HG03103 (cell line): ENCODE measurements at regions not wholly inside any gene's neighbourhood (a gene's known extent, or its start where the extent isn't known, plus 50 kb on each side); places are given as distances from the start of the nearest gene placed in this dataset.

ENCODE experiments used
- ATAC-seq: cut with Tn5 transposase; IDR thresholded peaks from one replicate; pipeline ENCODE4 v1.9.1; 2021; ENCODE audit warnings: low read depth; ENCODE audit not compliant: unreplicated experiment

DNA sequence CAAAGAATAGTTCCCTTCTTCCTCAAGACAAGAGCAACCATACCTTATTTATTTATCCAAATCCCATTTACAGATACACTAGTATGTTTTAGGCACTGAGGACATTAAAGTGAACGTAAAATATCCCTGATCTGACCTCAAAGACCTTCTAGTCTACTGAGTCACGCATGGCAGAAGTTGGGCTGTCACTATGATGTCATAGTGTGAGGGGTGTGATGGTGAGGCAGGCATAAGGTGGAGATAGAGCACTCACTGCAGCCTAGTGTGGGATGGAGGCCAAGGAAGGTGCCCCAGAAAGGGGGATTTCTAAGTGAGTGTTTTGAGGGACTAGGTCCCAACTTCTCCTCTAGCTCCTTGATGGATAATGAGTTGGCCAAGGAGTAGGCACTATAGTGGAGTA, 249.5 kb upstream of the SKOR2 start:
- no peak for ATAC-seq

- no peak for ATAC-seq
Observed at GRCh38 chr18:47492691-47493090, 241.2 kb upstream of the SKOR2 start.

DNA sequence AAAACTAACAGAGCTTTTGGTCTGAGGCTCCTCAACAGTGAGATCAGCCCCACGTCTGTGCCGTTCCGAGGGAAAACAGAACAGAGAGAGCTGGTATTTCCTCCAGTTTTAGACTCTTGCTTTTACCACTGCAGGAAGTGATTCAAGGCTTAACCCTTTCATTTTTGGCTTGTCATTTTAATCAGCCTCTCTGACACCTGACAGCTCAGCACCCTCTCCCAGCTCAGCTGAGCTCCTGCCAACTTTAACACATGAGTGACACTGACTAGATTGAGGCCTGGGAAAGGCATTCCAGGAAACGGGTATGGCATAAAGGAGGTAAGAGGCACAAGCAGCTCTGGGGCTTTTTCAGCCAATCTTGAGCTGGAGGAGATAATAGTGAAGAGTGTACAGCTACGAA, 239.4 kb upstream of the SKOR2 start:
- ATAC-seq, result no peak

DNA sequence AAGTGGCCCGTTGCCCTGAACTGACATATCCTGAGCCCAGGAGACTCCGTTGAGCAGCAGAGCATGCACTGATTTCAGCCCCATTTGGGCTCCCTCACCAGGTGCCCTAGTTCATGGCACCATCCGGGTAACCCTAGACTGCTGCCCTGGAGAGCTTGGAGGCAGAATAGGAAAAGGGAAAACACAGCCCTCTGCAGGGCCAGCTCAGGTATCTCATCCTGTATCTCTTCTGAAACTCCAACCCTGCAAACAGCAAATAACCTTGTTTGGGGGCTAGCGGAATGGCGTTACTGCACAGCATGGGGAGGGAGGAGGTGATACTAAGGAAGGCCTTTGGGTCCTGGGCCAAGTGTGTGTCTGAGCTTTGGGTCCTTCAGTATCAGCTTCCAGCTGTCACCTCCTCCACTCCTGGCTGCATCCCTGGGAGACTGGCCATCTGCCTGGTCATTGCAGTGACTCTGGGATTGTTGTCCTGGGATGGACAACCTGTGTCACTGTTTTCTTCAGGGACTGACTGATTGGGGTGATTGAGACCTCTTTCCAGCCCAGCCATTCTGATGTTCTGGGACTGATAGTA, 233.8 kb upstream of the SKOR2 start:
- no peak for ATAC-seq

GRCh38 chr18:47484068-47484467, 232.6 kb upstream of the SKOR2 start:
- no peak for ATAC-seq

GRCh38 chr18:47480166-47480565, 228.7 kb upstream of the SKOR2 start:
- ATAC-seq, result no peak

GRCh38 chr18:47471784-47472183, 220.3 kb upstream of the SKOR2 start:
- no peak for ATAC-seq

GRCh38 chr18:47470941-47471340, 219.5 kb upstream of the SKOR2 start:
- no peak for ATAC-seq

DNA sequence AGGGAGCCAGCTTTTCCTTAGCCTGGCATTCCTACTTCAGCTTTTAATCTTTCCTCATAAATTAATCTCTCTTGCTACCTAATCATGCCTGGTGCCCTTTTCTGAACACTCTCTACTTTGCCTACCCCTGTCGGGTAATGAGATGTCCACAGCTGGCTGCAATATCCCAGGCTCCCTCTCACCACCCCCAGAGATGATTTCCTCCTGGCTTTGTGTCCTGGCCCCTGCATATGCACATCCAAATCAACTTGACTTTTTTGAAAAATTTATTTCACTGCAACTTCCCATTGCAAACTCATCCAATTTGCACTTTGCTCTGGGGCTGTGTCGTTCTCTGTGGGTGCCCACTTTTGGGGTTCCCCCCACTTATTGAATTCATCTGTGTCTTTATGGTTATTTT, 218.1 kb upstream of the SKOR2 start:
- ATAC-seq, result no peak

GRCh38 chr18:47461977-47462376, 210.5 kb upstream of the SKOR2 start:
- ATAC-seq, result no peak

- ATAC-seq, result no peak
Observed at GRCh38 chr18:47461406-47461948, 210.0 kb upstream of the SKOR2 start.

- ATAC-seq, result no peak
Observed at GRCh38 chr18:47458483-47458882, 207.0 kb upstream of the SKOR2 start.

- no peak for ATAC-seq
Observed at GRCh38 chr18:47457614-47458013, 206.2 kb upstream of the SKOR2 start.

GRCh38 chr18:47453038-47453437, 201.6 kb upstream of the SKOR2 start:
- ATAC-seq, result no peak

- no peak for ATAC-seq
Observed at GRCh38 chr18:47448956-47449355, 197.5 kb upstream of the SKOR2 start.

DNA sequence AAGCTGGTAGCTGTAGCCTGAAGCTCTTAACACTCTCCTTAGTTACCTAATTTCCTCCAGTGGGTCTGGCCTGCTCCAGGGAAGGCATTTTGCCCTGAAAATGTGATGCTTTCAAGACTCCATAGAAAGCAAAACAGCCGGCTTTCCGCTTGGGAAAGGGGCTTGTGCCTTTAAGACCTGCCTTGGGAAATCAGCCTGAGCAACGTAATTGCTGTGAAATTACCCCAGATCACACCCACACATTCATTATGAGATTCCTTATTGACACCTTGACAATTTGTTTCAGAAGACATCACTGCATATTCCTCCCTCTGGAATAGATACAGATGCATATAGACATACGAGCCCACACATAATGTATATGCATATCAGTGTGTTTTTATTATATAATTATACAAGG, 190.5 kb upstream of the SKOR2 start:
- ATAC-seq, result no peak

DNA sequence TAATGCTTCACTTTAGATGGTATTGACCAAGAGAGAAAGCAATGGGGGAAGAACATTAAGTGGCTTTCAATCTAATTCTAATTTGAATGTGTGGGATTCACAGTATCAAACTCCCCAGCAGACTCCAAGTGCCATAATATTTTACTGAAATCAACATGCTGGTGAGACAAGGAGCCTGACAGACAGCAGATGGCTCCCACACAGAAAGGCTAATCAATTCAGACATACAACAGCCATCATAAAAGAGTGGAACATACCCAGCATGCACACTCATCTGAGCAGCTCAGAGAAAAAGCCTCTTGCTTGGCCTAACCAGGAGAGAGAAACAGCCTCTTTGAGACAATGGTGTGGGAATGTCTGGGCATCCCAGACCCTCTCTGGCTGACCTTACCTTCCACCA, 186.5 kb upstream of the SKOR2 start:
- no peak for ATAC-seq

DNA sequence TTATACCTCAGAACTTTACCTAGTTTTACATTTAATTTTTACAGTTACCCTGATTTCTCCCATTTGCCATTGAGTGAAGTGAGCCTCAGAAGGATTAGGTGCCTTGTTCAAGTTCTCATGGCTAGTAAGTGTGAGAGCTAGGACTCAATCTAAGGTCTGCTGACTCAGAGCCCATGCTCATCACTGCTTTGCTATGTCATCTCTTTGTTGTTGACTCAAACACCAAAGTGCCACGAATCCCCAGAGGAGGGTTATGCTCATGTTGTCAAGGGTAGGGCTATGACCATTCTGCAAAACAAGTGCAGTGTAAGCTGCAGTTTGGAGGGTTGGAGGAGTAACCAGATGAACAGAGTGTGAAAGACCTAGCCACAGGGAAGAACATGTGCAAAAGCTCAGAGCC, 185.4 kb upstream of the SKOR2 start:
- no peak for ATAC-seq

GRCh38 chr18:47434214-47434746, 182.8 kb upstream of the SKOR2 start:
- no peak for ATAC-seq

GRCh38 chr18:47427923-47428637, 176.6 kb upstream of the SKOR2 start:
- no peak for ATAC-seq

DNA sequence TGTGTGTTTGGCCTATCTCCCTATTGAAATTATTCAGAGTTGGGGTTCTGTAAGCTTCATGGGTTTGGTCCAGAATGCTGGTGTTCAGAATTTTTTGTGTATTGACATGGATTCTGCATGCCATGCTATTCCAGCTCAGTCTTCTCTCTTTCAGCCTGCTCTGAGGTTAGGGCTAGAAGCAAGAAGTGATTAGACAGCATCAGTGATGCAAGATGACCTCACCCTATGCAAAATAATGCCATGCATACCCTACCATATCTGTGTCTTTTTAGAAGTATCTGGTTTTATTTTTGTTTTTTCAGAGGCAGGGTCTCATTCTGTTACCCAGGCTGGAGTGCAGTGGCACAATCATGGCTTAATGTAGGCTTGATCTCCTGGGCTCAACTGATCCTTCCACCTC, 175.6 kb upstream of the SKOR2 start:
- ATAC-seq, result no peak

DNA sequence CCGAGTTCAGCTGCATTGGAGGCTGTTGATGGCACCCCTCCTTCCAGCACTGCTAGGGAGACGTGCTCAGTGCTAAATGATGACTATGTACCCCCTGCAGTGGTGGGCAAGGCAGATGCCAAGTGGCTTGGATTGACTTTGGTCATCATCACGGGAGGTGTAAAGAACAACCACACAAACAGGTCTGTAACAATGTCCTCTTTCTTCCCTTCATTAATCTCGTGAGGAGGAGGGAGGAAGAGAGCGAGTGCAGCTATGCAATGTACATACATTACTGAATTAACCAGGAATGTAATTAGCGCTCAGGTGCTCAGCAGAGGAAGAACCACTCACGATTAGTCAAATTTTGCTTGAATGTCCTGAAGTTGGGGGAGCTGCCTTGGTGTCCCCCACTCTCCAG, 173.9 kb upstream of the SKOR2 start:
- no peak for ATAC-seq
